GM19043 (cell line): ENCODE measurements at regions not wholly inside any gene's neighbourhood (a gene's known extent, or its start where the extent isn't known, plus 50 kb on each side); places are given as distances from the start of the nearest gene placed in this dataset.
"Not testable (repeated sequence)": the region's sequence is repeated elsewhere in the genome, so short reads cannot be mapped to it uniquely, and the experiment has no call there.

Experiments used
- ATAC-seq: cut with Tn5 transposase; IDR thresholded peaks from one replicate; pipeline ENCODE4 v1.9.1; 2021; ENCODE audit warnings: low read depth; ENCODE audit not compliant: unreplicated experiment

- ATAC-seq: no peak
These were observed 280.6 kb upstream of the DEFB112 start for GRCh38 chr6:50330347-50330746.

GRCh38 chr6:50330963-50331362 lies 281.2 kb upstream of the DEFB112 start:
- no peak for ATAC-seq

- ATAC-seq: no peak
These were observed 284.0 kb upstream of the DEFB112 start for GRCh38 chr6:50333696-50334095.

GRCh38 chr6:50337532-50338122 lies 287.9 kb upstream of the DEFB112 start:
- no peak for ATAC-seq

GRCh38 chr6:50353603-50354002 lies 303.9 kb upstream of the DEFB112 start:
- ATAC-seq: no peak

- ATAC-seq: no peak
These were observed 308.4 kb upstream of the DEFB112 start for GRCh38 chr6:50358113-50358512.

- ATAC-seq: no peak
These were observed 312.1 kb upstream of the DEFB112 start for GRCh38 chr6:50361641-50362331.

GRCh38 chr6:50362706-50363105 lies 313.0 kb upstream of the DEFB112 start:
- ATAC-seq: no peak

GRCh38 chr6:50369996-50370395 lies 320.3 kb upstream of the DEFB112 start:
- ATAC-seq: no peak

- no peak for ATAC-seq
These were observed 330.8 kb upstream of the DEFB112 start for GRCh38 chr6:50380406-50381098.

- no peak for ATAC-seq
These were observed 331.3 kb upstream of the DEFB112 start for GRCh38 chr6:50381099-50381415.

- ATAC-seq: no peak
These were observed 322.9 kb upstream of the TFAP2D start for GRCh38 chr6:50390416-50390815.

GRCh38 chr6:50394139-50394538 lies 319.2 kb upstream of the TFAP2D start:
- ATAC-seq: not testable (repeated sequence)

GRCh38 chr6:50404643-50405042 lies 308.7 kb upstream of the TFAP2D start:
- ATAC-seq: no peak

GRCh38 chr6:50410579-50410978 lies 302.7 kb upstream of the TFAP2D start:
- no peak for ATAC-seq

GRCh38 chr6:50421041-50421440 lies 292.3 kb upstream of the TFAP2D start:
- ATAC-seq: not testable (repeated sequence)

GRCh38 chr6:50427267-50427666 lies 286.1 kb upstream of the TFAP2D start:
- ATAC-seq: no peak

GRCh38 chr6:50437901-50438300 lies 275.4 kb upstream of the TFAP2D start:
- no peak for ATAC-seq

- no peak for ATAC-seq
These were observed 270.7 kb upstream of the TFAP2D start for GRCh38 chr6:50442531-50443040.

GRCh38 chr6:50443144-50443543 lies 270.2 kb upstream of the TFAP2D start:
- ATAC-seq: no peak

- no peak for ATAC-seq
These were observed 264.2 kb upstream of the TFAP2D start for GRCh38 chr6:50449128-50449527.
